NCI-H1694 treated with DMSO at 0.1 percent for 48 hours (cell line): ENCODE measurements at regions not wholly inside any gene's neighbourhood (a gene's known extent, or its start where the extent isn't known, plus 50 kb on each side); places are given as distances from the start of the nearest gene placed in this dataset.
"Not testable (repeated sequence)": the region's sequence is repeated elsewhere in the genome, so short reads cannot be mapped to it uniquely, and the experiment has no call there.

Experiments
- DNase-seq: peaks from one replicate; lab custom pipeline; 2025; lab: John Stamatoyannopoulos, UW

DNA sequence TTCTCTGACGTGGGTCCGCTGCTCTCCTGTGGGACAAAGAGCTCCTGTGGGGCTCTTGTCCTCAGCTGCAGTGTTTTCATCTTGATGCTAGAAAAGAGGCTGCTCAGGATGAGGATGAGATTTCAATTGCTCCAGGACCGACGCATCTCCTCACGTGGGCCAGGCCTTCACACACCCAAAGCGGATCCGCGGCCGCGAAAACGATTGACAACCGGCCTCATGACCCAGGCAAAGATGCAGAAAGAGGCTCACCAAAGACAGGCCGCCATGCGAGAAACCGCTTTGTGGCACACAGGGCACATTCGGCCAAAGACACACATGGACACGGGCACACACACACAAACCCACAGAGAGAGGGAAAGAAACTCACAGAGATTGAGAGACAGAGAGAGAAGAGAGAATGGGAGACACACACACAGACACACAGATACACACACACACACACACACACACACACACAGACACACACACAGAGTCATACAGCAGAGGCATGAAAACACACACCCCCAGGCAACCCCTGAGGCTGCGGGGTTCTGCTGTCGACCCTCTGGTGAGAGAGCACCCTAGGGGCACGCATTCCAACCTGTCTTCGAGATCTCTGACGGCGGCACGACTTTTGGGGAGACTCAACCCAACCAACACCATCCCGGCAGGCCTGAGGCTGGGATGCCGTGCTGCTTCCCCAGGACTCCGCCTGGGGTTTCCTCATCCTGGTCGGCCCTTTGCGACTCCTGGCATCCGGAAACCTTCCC, 168.5 kb upstream of the ZNF337 start:
- not testable (repeated sequence) for DNase-seq

DNA sequence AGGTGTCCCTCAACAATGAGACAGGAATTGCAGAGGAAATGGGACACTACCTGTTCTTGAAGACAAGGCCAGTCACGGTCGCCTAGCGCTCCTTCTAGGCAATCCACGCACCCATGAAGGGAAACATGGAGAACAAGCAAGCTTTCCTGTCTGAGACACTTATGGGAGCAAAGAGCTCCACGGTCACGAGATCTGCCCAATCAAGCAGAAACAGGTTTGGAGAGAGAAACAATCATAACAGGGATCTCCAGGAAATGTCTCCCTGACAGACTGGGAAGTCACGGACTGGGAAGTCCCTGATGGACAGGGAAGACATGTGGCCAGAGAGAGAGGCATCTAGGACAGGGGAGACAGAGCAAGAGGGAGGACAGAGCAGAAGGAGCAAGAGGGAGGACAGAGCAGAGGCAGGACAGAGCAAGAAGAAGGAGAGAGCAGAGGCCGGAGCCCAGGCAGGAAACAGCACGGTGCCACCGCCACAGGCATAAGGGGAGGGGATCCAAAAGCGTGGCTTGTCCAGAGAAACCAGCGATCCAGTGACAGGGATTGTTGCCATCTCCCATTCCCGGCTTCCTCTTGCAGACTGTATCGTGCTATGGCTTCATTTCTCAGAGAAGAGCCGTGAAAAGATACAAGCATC, 167.8 kb upstream of the ZNF337 start:
- no peak for DNase-seq

DNA sequence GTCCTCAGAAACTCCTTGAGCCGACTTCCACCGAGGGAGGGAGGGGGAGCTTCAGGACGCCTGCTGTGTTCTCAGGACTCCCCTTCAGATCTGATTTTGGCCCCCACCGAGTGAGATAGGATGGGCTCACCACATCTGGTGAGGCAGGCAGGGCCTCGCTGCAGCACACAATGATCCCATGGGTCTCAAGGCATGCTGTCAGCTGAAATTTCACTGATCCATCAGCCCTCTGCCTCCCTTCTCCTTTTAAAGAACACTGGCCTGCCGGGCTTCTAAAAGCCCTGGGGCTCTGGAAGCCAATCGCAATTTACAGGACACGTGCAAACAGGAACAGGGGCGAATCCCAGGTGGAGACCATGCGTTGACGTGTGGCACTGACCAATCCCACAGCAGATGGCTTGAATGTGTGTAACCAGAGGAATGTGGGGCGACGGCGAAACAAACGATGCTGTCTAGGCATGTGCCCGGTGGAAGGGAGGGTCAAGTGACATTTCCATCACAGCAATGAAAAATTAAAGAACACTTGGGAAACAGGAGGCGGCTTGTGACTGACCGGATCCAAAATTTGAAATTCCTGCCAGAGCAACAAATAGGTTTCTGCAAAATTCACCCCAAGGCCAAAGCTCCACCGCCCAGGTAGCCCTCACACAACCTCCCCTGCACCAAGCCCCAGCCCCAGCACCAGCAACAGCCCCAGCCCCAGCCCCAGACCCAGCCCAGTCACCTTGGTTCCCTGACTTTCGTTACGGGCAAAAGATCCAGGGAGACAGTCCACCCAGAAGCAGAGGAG, 167.1 kb upstream of the ZNF337 start:
- no peak for DNase-seq

DNA sequence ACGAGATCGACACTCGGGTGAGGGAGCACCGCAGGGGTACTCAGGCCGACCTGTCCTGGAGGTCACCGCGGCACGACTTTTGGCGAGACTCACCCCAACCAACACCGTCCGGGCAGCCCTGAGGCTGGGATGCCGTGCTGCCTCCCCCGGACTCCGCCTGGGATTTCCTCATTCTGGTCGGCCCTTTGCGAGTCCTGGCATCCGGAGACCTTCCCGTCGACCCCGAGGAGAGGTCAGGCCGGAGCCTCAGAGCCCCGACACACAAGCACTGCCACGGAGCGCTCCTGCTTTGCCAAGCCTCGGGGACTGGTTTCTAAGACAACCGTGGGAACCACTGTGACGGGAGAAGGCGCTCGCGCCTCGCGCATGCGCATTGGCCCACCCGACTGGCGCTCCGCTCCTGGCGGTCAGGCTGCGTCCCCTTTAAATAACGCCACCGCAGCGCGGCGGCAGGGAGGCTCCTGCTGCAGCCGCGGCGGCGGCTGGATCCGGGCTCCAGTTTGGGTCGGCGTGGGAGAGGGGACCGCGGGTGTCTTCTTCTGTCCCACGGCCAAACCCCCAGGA, 166.4 kb upstream of the ZNF337 start:
- peak; percentile 63 for DNase-seq

DNA sequence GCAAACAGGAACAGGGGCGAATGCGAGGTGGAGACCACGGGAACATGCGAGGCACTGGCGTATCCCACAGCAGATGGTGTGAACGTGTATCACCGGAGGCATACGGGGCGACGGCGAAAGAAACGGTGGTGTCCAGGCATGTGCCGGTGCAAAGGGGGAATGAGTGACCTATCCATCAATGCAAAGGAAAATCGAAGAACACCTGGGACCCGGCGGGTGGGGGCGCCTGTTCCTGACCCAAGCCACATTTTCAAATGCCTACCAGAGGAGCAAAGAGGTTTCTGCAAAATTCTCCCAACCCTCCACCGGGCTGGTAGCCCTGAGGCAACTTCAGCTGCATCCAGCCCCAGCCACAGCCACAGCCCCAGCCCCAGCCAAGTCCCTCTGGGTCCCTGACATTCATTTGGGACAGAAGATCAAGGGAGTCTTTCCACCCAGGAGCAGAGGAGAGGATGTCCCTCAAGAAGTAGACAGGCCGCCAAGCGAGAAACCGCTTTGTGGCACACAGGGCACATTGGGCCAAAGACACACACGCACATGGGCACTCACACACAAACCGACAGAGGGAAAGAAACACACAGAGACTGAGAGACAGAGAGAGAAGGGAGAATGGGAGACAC, 164.0 kb upstream of the ZNF337 start:
- no peak for DNase-seq

DNA sequence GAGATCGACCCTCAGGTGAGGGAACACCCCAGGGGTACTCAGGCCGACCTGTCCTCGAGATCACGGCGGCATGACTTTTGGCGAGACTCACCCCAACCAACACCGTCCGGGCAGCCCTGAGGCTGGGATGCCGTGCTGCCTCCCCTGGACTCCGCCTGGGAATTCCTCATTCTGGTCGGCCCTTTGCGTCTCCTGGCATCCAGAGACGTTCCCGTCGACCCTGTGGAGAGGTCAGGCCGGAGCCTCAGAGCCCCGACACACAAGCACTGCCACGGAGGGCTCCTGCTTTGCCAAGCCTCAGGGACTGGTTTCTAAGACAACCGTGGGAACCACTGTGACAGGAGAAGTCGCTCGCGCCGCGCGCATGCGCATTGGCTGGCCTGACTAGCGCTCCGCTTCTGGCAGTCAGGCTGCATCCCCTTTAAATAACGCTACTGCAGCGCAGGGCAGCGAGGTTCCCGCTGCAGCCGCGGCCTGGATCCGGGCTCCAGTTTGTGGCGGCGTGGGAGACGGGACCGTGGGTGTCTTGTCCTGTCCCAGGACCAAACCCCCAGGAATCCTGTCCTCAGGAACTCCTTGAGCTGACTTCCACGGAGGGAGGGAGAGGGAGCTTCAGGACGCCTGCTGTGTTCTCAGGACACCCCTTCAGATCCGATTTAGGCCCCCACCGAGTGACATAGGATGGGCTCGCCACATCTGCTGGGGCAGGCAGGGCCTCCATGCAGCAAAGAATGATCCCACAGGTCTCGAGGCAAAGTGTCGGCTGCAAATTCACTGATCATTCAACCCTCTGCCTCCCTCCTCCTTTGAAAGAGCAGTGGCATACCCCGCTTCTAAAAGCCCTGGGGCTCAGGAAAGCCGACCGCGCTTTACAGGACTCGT, 163.2 kb upstream of the ZNF337 start:
- DNase-seq: peak; percentile 26

DNA sequence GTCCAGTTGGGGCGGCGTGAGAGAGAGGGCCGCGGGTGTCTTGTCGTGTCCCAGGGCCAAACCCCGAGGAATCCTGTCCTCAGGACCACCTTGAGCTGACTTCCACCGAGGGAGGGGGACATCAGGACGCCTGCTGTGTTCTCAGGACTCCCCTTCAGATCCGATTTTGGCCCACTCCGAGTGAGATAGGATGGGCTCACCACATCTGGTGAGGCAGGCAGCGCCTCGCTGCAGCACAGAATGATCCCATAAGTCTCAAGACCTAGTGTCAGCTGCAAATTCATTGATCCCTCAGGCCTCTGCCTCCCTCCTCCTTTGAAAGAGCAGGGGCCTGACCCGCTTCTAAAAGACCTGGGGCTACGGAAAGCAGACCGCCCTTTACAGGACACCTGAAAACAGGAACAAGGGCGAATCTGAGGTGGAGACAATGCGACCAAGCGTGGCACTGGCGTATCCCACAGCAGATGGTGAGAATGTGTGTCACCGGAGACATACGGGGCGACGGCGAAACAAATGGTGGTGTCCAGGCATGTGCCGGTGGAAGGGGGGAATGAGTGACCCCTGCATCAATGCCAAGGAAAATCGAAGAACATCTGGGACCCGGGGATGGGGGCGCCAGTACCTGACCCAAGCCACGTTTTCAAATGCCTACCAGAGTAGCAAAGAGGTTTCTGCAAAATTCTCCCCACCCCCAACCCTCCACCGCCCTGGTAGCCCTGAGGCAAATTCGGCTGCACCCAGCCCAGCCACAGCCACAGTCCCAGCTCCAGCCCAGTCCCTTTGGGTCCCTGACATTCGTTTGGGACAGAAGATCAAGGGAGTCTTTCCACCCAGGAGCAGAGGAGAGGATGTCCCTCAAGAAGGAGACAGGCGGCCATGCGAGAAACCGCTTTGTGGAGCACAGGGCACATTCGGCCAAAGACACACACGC, 162.1 kb upstream of the ZNF337 start:
- no peak for DNase-seq

DNA sequence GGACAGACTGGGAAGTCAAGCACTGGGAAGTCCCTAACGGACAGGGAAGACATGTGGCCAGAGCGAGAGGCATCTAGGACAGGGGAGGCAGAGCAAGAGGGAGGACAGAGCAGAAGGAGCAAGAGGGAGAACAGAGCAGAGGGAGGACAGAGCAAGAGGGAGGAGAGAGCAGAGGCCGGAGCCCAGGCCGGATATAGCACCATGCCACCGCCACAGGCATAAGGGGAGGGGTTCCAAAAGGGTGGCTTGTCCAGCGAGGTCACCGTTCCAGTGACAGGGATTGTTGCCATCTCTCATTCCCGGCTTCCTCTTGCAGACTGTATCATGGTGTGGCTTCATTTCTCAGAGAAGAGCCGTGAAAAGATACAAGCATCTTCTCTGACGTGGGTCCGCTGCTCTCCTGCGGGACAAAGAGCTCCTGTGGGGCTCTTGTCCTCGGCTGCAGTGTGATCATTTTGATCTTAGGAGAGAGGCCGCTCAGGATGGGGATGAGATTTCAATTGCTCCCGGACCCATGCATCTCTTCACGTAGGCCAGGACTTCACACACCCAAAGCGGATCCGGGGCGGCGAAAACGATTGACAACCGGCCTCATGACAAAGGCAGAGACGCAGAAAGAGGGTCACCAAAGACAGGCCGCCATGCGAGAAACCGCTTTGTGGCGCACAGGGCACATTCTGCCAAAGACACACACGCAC, 160.6 kb upstream of the ZNF337 start:
- DNase-seq: not testable (repeated sequence)

DNA sequence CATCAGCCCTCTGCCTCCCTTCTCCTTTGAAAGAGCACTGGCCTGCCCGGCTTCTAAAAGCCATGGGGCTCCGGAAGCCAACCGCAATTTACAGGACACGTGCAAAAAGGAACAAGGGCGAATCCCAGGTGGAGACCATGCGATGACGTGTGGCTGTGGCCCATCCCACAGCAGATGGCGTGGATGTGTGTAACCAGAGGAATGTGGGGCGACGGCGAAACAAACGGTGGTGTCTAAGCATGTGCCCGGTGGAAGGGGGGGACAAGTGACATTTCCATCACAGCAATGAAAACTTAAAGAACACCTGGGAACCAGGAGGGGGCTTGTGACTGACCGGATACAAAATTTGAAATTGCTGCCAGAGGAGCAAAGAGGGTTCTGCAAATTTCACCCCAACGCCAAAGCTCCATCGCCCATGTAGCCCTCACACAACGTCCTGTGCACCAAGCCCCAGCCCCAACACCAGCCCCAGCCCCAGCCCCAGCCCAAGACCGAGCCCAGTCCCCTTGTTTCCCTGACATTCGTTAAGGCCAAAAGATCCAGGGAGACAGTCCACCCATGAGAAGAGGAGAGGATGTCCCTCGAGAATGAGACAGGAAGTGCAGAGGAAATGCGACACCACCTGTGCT, 159.7 kb upstream of the ZNF337 start:
- no peak for DNase-seq

DNA sequence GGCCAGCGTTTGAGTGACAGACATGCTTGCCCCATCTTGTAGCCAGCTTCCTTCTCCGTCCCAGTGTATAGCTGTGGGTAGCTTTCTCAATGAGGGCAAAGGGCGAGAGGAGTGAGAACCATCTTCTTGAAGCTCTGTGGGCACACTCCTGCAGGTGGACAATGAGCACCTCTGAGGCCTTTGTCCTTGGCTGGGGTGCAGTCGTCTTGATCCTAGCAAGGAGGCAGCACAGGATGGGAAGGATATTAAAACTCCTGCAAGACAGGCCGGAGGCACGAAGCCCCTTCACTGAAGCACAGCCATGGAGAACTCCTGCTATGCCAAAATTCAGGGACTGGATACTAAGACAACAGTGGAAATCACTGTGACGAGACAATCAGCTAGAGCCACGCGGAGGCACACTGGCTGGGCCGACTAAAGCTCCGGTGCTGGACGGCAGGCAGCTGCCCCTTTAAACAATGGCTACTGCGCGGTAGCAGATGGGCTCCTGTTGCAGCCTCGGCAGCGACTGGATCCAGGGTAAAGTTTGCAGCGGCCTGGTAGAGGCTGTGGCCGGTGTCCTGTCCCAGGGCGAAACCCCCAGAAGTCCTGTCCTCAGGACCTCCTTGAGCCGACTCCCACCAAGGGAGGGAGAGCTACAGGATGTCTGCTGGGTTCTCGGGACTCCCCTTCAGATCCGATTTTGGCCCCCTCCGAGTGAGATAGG, 159.0 kb upstream of the ZNF337 start:
- not testable (repeated sequence) for DNase-seq

DNA sequence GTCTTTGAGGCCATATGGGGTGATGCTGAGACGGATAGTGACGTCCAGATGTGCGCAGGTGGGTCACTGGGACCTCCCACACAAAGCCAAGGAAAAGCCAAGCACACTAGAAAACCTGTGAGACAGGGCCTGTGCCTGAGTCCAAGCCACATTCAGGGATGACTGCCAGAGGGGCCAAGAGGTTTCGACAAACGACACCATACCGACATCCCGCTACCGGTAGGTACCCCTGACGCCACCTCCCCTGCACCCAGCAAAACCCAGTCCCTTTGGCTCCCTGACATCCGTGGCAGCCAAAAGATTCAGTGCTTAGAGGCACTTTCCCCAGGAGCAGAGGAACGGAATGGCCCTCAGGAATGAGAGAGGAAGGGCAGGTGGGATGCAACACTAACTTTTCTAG, 158.0 kb upstream of the ZNF337 start:
- DNase-seq: not testable (repeated sequence)

DNA sequence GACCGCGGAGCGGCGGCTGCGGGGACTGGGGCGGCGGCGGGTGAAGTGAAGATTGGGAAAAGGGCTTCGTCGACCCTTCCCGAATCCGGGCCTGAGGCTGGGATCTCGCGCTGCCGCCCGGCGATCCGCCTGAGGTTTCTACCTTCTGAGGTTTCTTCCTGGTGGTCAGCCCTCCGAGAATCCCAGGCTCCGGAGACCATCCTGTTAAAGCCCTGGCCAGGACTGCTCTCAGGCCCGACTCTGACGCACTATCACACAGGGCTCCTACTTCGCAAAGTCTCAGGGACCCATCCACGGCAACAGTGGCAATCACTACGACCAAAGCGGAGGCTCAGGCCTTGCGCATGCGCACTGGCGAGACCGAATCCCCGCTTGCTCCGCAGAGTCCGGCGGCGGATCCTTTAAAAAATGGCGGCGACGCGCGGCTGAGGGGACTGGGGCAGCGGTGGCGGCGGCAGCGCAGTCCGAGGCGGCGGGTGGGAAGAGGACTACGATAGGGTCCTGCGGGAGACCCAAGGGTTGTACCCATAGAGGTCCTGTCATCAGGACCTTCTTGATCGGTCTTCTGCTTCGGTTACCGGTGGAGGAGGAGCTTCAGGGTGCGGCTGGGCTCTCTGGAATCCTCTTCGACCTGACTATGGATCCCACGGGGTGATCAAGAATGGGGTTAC, 157.2 kb upstream of the ZNF337 start:
- DNase-seq: peak; percentile 56

DNA sequence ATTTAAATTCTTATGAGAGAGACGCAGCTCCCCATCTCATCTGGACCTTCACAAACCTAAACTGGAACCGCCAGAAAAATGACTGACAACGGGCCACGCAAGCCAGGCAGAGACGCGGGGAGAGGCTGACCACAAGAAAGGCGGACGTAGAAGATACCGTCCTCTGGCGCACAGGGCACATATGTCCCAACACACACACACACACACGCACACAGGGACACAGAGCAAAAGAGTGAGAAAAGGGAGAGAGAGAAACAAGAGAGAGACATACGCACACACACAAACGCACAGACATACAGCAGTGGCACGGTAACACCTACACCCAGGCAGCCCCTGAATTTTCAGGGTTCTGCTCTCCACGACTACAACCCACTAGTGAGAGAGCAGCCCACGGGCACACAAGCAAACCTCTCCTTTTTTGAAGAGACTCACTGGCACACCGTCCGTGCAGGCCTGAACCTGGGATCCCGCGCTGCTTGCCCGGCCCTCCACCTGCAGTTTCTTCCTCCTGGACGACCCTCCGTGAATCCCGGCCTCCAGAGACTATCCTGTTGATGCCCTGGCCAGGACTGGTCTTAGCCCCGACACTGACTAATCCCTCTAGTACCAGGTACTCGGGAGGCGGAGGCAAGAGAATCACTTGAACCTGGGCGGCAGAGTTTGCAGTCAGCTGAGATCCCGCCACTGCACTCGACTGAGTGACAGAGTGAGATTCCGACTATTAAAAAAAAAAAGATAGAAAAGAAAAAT, 156.5 kb upstream of the ZNF337 start:
- not testable (repeated sequence) for DNase-seq

DNA sequence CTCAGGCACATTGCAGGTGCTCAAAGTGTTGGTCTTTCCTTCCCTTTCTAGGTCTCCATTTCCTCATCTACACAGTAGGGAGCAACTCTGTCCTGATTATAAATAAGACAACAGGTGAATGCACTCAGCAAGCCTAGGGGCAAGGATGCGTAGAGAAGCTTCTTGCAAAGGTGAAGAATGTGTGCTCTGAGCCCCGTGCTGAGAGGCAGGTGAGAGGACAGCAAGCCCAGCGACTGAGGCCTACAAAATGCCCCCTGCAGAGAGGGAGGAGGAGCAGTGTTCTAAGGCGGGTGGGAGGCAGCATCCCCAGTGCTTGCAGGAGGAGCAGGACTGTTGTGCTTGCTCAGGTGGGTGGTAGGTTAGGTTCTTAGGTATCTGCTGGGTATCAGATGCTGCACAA, 153.5 kb upstream of the ZNF337 start:
- DNase-seq: not testable (repeated sequence)

DNA sequence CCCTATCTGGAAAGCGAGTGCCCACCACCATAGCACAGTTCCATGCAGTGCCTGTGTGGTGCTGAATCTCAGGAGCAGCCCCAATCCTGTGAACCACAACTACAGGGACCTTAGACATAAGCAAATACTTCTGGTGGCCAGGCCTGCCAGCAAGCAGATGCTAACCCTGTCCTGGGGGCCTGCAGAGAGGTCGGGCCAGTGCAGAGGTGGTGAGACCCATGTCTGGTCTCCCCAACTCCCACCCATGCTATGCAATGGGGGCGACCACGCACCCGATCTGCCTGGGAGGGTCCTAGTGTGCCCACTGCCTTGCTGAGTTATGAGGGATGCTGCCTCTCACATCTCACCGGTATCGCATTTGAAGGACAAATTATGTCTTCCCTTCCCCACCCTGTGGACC, 151.6 kb upstream of the ZNF337 start:
- no peak for DNase-seq

DNA sequence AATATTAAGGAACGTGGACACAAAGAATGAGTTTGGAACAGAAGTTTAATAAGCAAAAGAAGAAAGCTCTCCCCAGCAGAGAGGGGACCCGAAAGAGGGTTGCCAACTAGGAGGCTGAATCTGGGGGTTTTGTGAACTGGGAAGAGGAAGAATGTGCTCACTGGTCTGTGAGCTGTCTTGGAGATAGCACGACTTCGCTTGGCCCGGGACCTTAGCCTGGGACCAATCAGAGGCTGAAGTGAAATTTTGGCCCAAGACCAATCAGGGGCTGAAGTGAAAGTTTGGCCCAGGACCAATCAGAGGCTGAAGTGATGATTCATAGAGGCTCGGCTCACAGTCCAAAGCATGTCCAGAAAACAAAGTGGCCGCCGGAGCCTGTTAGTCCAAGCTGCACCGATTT, 148.0 kb upstream of the ZNF337 start:
- not testable (repeated sequence) for DNase-seq

DNA sequence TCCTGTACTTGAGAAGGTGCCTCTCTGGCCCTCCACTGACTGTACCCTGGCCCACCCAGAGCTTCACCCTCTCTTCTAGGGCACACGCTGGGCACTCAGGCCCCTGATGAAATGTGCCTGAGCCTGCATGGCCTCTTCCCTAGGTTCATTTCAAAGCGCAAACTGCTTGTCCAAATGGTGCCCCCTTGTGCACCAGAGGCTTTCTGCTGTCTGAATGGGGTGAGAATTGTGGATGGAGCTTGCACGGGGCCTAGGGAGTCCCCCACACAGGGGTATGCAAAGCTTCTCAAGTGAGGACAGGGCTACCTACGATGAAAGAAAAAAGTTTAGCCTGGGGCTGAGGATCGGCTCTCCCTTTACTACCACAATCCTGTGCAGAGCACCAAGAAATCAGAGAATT, 116.9 kb upstream of the ZNF337 start:
- DNase-seq: not testable (repeated sequence)
